Aorta (tissue), 5 donors: ENCODE measurements at regions not wholly inside any gene's neighbourhood (a gene's known extent, or its start where the extent isn't known, plus 50 kb on each side); places are given as distances from the start of the nearest gene placed in this dataset.
A peak's percentile ranks its signal among the peaks of the same experiment; 100 is the strongest.

Experiments
- ATAC-seq: fragments of 200-7000 bp; cut with Tn5 transposase; one replicate; pipeline ENCODE4 v1.9.1; 2022; ENCODE audit warnings: moderate library complexity; ENCODE audit not compliant: low FRiP score
- DNase-seq, 2 donors: peaks; one replicate each; pipeline ENCODE4 v3.0.0-alpha.2; 2020
- H3K27ac ChIP-seq, 2 donors: one replicate each; pipeline ENCODE4 v1.5.1; 2013; ENCODE audit warnings: low read length in 2 of 2, mild to moderate bottlenecking in 2 of 2, moderate library complexity in 2 of 2, control low read depth in 1 of 2, inconsistent platforms in 1 of 2, low read depth in 1 of 2
- H3K27me3 ChIP-seq, 2 donors: one replicate each; pipeline ENCODE4 v1.6.1; 2013; ENCODE audit warnings: control low read depth in 1 of 2, low read length in 1 of 2, mild to moderate bottlenecking in 1 of 2, moderate library complexity in 1 of 2; ENCODE audit not compliant: insufficient read depth in 2 of 2, control insufficient read depth in 1 of 2
- H3K36me3 ChIP-seq, 2 donors: one replicate each; pipeline ENCODE4 v1.6.1; 2013; ENCODE audit warnings: control low read depth in 1 of 2, low read length in 1 of 2, mild to moderate bottlenecking in 1 of 2; ENCODE audit not compliant: insufficient read depth in 2 of 2, control insufficient read depth in 1 of 2
- H3K4me1 ChIP-seq, 2 donors: one replicate each; pipeline ENCODE4 v1.6.1; 2013; ENCODE audit warnings: low read length in 2 of 2, control low read depth in 1 of 2, mild to moderate bottlenecking in 1 of 2, moderate library complexity in 1 of 2; ENCODE audit not compliant: insufficient read depth in 2 of 2, control insufficient read depth in 1 of 2
- H3K4me3 ChIP-seq, 2 donors: one replicate each; pipeline ENCODE4 v1.5.1; 2013; ENCODE audit warnings: low read length in 2 of 2, control low read depth in 1 of 2, mild to moderate bottlenecking in 1 of 2
- H3K9me3 ChIP-seq: one replicate; pipeline ENCODE4 v1.6.1; 2013; ENCODE audit warnings: mild to moderate bottlenecking, low read length; ENCODE audit not compliant: control insufficient read depth
- WGBS, 2 donors: extraction: QIAGEN DNeasy Blood & Tissue Kit; methylation state at CpG; one replicate each; pipeline ENCODE4 v1.1.7; 2013; 5-methylcytosine and 5-hydroxymethylcytosine counted together
- intact Hi-C, 2 donors: fragments of 100-400 bp; cut with DNase I; formaldehyde crosslinking; loops; one replicate each; pipeline versions ENCODE4 v1.14.2 to v1.15.0; 2022
- donor health status: healthy with polysubstance abuse.
- donor health status: Bipolar disorder and iron deficiency.
- donor health status: DM: no; HTN: no; CAD: no.
- donor health status: DM: no; HTN: no; CAD: no.
- donor health status: DM: yes; HTN: yes; CAD: no.

- H3K4me1 ChIP-seq, result peaks cover 0 to 4% of the 10 kb centered on the region in 2 donors
- ATAC-seq (no peak), DNase-seq (no peak)
- no peaks in the 10 kb centered on the region for H3K36me3 ChIP-seq
- WGBS, 2 donors, result 73 to 83% methylated on average over 5 of the region's 5 CpGs
- H3K27ac ChIP-seq, result no peak overlapping the region
- intact Hi-C loops, result loop anchor here in 1 of 2 donors (5.0 kb wide), 1 partner anchor 32 kb away; no protein-coding TSS in a partner anchor
- H3K27me3 ChIP-seq, result no peaks in the 10 kb centered on the region
- H3K4me3 ChIP-seq, result no peak overlapping the region
- no peaks in the 10 kb centered on the region for H3K9me3 ChIP-seq
Measured at GRCh38 chr11:113634940-113635575, 71.0 kb downstream of the TMPRSS5 start.

GRCh38 chr11:113632981-113633380 is 73.1 kb downstream of the TMPRSS5 start:
- Histone ChIP-seq H3K9me3 (no peaks in the 10 kb centered on the region), H3K4me3 (no peak overlapping the region), H3K27me3 (no peaks in the 10 kb centered on the region), H3K36me3 (no peaks in the 10 kb centered on the region), H3K27ac (peak overlapping the region; percentile 99 to 100), H3K4me1 (peaks cover 0 to 4% of the 10 kb centered on the region in 2 donors)
- ATAC-seq (peak; percentile 83), DNase-seq (peak in 1 of 2 donors; percentile 78)
- 0 to 4% methylated on average over 2 of the region's 2 CpGs for WGBS, 2 donors
- intact Hi-C loops, result loop anchor here in 1 of 2 donors (5.0 kb wide), 1 partner anchor 34 kb away; no protein-coding TSS in a partner anchor

GRCh38 chr11:113629562-113629961 is 76.5 kb downstream of the TMPRSS5 start:
- ATAC-seq, result no peak
- no peaks in the 10 kb centered on the region for H3K27me3 ChIP-seq

GRCh38 chr11:113628912-113629311 is 77.2 kb downstream of the TMPRSS5 start:
- ATAC-seq (no peak), DNase-seq (no peak)
- no peaks in the 10 kb centered on the region for H3K36me3 ChIP-seq
- H3K27ac ChIP-seq, result no peak overlapping the region
- H3K4me3 ChIP-seq, result no peak overlapping the region
- H3K4me1 ChIP-seq, result peaks cover 0 to 4% of the 10 kb centered on the region in 2 donors
- no peaks in the 10 kb centered on the region for H3K9me3 ChIP-seq
- H3K27me3 ChIP-seq, result no peaks in the 10 kb centered on the region
- 61 to 68% methylated on average over 2 of the region's 2 CpGs for WGBS, 2 donors
- intact Hi-C loops, result no loop called here

More at GRCh38 chr11:113629562-113629961, 76.5 kb downstream of the TMPRSS5 start:
- no peak overlapping the region for H3K27ac ChIP-seq
- no peak for DNase-seq
- H3K4me3 ChIP-seq, result no peak overlapping the region
- H3K36me3 ChIP-seq, result no peaks in the 10 kb centered on the region
- intact Hi-C loops, result no loop called here
- 92 to 94% methylated on average over 8 of the region's 8 CpGs for WGBS, 2 donors
- H3K4me1 ChIP-seq, result peaks cover 0 to 4% of the 10 kb centered on the region in 2 donors
- no peaks in the 10 kb centered on the region for H3K9me3 ChIP-seq

- ATAC-seq (no peak), DNase-seq (no peak)
- no peak overlapping the region for H3K27ac ChIP-seq
- H3K4me1 ChIP-seq, result no peaks in the 10 kb centered on the region
- no peaks in the 10 kb centered on the region for H3K27me3 ChIP-seq
- no peaks in the 10 kb centered on the region for H3K9me3 ChIP-seq
- H3K4me3 ChIP-seq, result no peak overlapping the region
- WGBS, 2 donors, result 83 to 86% methylated on average over 3 of the region's 3 CpGs
- intact Hi-C loops, result no loop called here
- H3K36me3 ChIP-seq, result no peaks in the 10 kb centered on the region
Measured at GRCh38 chr11:113627946-113628345, 78.2 kb downstream of the TMPRSS5 start.

GRCh38 chr11:113627297-113627696 is 78.8 kb downstream of the TMPRSS5 start:
- H3K27ac ChIP-seq, result no peak overlapping the region
- ATAC-seq (no peak), DNase-seq (no peak)
- no peaks in the 10 kb centered on the region for H3K9me3 ChIP-seq
- no peak overlapping the region for H3K4me3 ChIP-seq
- intact Hi-C loops, result no loop called here
- H3K4me1 ChIP-seq, result no peaks in the 10 kb centered on the region
- no peaks in the 10 kb centered on the region for H3K27me3 ChIP-seq
- 94 to 100% methylated on average over 1 to 2 of the region's 2 CpGs for WGBS, 2 donors
- no peaks in the 10 kb centered on the region for H3K36me3 ChIP-seq

- no peaks in the 10 kb centered on the region for H3K36me3 ChIP-seq
- 91 to 94% methylated on average over 2 of the region's 2 CpGs for WGBS, 2 donors
- intact Hi-C loops, result no loop called here
- ATAC-seq (no peak), DNase-seq (no peak)
- no peaks in the 10 kb centered on the region for H3K9me3 ChIP-seq
- no peak overlapping the region for H3K4me3 ChIP-seq
- no peaks in the 10 kb centered on the region for H3K27me3 ChIP-seq
- H3K27ac ChIP-seq, result no peak overlapping the region
- no peaks in the 10 kb centered on the region for H3K4me1 ChIP-seq
Measured at GRCh38 chr11:113626736-113627135, 79.4 kb downstream of the TMPRSS5 start.

GRCh38 chr11:113623114-113623513 is 83.0 kb downstream of the TMPRSS5 start:
- Histone ChIP-seq H3K9me3 (no peaks in the 10 kb centered on the region), H3K36me3 (no peaks in the 10 kb centered on the region), H3K27ac (no peak overlapping the region), H3K27me3 (no peaks in the 10 kb centered on the region), H3K4me3 (no peak overlapping the region), H3K4me1 (no peaks in the 10 kb centered on the region)
- ATAC-seq, result no peak
- intact Hi-C loops, result no loop called here
- 94 to 97% methylated on average over 1 of the region's 1 CpG for WGBS, 2 donors
- DNase-seq, result no peak

GRCh38 chr11:113618360-113618759 is 87.7 kb downstream of the TMPRSS5 start:
- WGBS, 2 donors, result 6% methylated on average over 2 of the region's 2 CpGs
- Histone ChIP-seq H3K27me3 (no peaks in the 10 kb centered on the region), H3K36me3 (no peaks in the 10 kb centered on the region), H3K9me3 (no peaks in the 10 kb centered on the region), H3K4me3 (no peak overlapping the region), H3K27ac (peak overlapping the region in 1 of 2 donors; percentile 80), H3K4me1 (peaks cover 2 to 3% of the 10 kb centered on the region in 2 donors)
- intact Hi-C loops, result loop anchor here (10.0 kb wide), 1 partner anchor 64 kb away; no protein-coding TSS in a partner anchor
- ATAC-seq (peak; percentile 67), DNase-seq (no peak)
